NCI-H526 (cell line): ENCODE measurements at regions not wholly inside any gene's neighbourhood (a gene's known extent, or its start where the extent isn't known, plus 50 kb on each side); places are given as distances from the start of the nearest gene placed in this dataset.

Experiments
- DNase-seq, 2 experiments: peaks; one replicate each; lab custom pipeline; 2025; lab: John Stamatoyannopoulos, UW

- DNase-seq: no peak
Measured at GRCh38 chr10:59553162-59553900, 156.3 kb downstream of the SLC16A9 start.

- DNase-seq: no peak
Measured at GRCh38 chr10:59550061-59550460, 159.6 kb downstream of the SLC16A9 start.

DNA sequence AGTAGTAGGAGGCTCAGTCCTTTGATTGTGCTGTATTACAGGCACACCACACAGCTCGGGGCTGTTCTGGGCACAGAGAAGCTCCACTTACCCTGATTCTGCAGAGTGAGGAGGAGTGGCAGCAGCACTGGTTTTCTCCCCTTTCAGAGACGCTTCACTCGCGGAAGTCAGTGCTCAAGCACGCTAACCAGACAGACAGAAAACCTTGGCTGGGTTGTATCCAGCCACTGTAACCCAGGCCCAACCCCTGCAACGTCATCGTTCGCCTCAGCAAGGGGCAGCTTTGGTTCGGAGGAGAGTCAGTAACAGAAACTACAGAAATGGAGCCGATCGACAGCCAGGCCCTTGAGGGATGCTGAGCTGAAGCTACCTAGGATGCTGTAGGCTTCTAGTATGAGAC is 171.0 kb downstream of the SLC16A9 start:
- no peak for DNase-seq

DNA sequence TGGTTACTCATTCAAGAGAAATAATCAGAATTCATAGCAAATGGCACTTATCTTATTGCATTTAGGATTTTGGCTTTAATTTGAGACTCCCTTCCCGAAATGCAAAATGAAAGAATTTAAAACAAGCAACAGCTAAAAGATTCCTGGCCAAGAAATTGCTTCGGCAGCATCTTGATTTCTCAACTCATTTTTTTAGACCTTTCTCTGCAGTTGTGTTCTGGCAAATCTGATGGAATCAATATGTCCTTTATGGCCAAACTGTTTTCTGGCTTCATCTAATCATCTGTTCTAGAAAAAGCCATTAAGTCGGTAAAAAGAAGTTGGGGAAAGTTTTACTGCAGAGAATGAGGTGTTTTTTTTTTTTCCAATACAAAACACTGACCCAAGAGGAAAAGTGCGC is 172.1 kb downstream of the SLC16A9 start:
- no peak for DNase-seq

GRCh38 chr10:59536167-59537014 is 173.3 kb downstream of the SLC16A9 start:
- no peak for DNase-seq

DNA sequence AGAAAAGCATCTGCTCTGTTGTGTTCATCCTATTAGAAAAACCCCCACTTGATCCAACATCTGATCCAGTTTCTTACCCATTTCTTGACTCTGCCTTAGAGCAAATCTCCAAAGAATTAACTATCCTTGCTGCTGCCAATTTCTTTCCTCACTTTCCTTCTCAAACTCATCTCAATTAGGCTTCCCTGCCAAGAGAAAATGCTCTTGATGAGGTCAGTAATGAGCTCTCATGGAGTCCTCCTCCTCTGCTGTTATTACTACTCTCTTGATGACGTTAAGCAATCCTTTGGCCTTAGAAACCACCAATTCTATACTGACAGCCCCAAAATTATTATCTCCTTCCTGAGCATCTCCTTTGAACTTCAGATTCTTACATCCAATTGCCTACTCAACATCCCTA is 162.0 kb upstream of the FAM13C start:
- no peak for DNase-seq

- DNase-seq: no peak
Measured at GRCh38 chr10:59523851-59524250, 161.5 kb upstream of the FAM13C start.

DNA sequence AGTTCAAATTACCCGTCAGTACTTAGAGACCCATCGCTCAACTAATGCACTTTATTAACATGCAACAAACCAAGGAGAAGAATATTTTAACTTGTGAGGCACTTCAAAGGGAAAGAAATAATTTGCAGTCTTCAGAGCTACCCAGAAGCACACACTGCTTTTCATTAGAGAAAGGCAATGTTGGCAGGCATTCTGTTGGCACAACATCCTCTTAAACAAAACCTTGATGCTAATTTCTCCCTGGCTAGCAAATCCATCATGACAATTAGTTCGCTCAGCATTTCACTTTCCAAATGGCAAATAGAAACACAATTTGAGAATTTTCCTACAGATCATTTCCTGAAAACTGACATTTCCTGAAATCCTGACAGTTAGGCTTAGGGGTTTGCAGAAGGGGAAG is 155.6 kb upstream of the FAM13C start:
- DNase-seq: no peak

DNA sequence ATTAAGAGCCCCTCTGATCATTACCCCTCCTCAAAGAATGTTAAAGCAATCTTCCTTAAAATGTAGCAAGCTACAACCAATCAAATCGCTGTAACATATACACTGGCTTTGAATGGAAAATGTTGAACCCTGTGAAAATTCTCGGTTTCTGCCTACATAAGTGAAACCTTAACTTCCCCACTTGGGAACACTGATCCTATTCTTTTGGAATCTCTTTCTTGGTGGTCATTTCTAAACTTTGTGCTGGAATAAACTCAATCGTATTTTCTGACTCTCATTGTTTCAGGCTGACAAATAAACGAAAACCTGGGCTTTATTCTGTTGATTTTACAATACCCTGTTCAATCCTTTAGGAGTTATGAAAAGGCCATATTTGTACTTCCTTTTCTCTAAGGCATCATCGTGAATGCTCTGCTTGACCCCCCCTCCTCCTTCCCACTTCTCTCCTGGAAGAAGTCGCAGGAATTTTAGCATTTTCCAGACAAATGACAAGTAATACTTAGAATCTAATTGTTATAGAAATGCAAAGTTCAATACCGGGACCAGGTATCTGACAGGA is 155.1 kb upstream of the FAM13C start:
- DNase-seq: no peak

- DNase-seq: no peak
Measured at GRCh38 chr10:59513558-59513957, 151.2 kb upstream of the FAM13C start.

- DNase-seq: no peak
Measured at GRCh38 chr10:59512951-59513350, 150.6 kb upstream of the FAM13C start.

DNA sequence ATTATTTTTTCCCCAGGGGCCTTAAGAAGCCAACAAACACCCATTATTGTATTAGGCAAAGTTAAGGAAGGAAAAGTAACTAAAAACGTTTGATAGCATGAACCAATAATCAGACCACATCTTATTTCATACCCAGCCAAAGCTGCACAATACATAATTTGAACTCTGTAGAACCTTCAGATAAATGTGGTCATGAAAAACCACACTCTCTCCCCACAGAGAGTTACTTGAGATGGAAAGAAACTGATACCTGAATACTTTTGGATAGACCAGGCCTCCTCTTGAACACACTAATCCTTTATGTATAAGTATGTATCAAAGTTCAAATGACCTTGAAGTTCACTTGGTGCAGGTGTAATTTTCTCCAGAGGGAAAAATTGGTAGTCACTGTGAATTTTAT is 146.6 kb upstream of the FAM13C start:
- no peak for DNase-seq

- DNase-seq: no peak
Measured at GRCh38 chr10:59508296-59508695, 145.9 kb upstream of the FAM13C start.

GRCh38 chr10:59505926-59506325 is 143.6 kb upstream of the FAM13C start:
- no peak for DNase-seq

- no peak for DNase-seq
Measured at GRCh38 chr10:59499460-59499859, 137.1 kb upstream of the FAM13C start.

GRCh38 chr10:59493017-59493416 is 130.7 kb upstream of the FAM13C start:
- no peak for DNase-seq

GRCh38 chr10:59479426-59479825 is 117.1 kb upstream of the FAM13C start:
- DNase-seq: no peak

DNA sequence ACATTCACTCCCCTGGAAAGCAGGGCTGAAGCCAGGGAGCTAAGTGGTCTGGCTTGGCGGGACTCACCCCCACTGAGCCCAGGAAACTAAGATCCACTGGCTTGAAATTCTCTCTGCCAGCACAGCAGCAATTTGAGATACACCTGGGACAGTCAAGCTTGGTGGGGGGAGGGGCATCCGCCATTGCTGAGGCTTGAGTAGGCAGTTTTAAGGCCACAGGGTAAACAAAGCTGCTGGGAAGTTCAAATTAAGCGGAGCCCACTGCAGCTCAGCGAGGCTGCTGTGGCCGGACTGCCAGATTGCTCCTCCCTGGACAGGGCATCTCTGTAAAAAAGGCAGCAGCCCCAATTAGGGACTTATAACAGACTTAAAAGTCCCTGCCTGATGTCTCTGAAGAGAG is 108.2 kb upstream of the FAM13C start:
- peak in 1 of 2 experiments; percentile 2 for DNase-seq

- DNase-seq: peak in 1 of 2 experiments; percentile 1
Measured at GRCh38 chr10:59465088-59465487, 102.7 kb upstream of the FAM13C start.

DNA sequence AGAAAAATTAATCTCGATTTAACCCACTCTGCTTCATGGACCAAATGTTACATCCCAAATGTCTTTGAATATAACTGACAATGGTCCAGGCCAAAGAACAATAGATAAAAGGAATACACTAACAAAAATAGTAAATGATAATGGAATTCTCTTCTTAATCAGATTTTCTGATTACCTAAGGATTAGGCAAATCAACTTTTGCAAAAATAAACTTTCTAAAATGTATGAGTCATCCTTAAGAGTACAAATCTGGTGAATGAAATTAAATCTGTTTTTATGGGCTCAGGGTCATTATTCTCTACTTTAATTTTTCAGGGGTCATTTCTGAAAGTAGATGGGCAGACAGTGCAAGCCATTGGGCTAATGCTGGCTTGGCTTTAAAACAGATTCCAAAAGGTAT is 102.1 kb upstream of the FAM13C start:
- DNase-seq: no peak

DNA sequence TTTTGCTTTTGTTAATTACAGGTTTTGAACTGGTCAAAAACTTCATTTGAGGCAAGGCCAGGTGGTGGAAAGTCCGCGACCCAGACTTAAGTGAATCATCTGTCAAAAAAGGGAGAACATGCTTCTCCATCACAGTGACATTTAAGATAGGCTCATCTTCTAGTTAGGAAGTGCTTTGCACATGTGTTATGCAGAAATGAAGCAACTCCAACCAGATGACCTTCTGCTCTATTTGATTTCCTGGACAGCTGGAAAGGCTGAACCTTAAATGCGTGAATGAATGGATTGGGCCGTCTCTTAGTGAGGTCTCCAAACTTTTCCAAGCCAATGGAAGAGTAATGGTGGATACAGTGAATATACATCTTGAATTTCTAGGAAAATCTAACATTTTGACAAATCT is 101.6 kb upstream of the FAM13C start:
- no peak for DNase-seq

GRCh38 chr10:59460601-59461000 is 98.3 kb upstream of the FAM13C start:
- DNase-seq: no peak

GRCh38 chr10:59456199-59456598 is 93.8 kb upstream of the FAM13C start:
- DNase-seq: no peak
